Left renal pelvis (tissue), 4 donors: ENCODE measurements at regions not wholly inside any gene's neighbourhood (a gene's known extent, or its start where the extent isn't known, plus 50 kb on each side); places are given as distances from the start of the nearest gene placed in this dataset.

Experiments
- DNase-seq, 4 donors: peaks; one replicate each; pipeline ENCODE4 v3.0.0-alpha.2; 2013; ENCODE audit warnings: low read depth in 4 of 4, low spot score in 3 of 4

DNA sequence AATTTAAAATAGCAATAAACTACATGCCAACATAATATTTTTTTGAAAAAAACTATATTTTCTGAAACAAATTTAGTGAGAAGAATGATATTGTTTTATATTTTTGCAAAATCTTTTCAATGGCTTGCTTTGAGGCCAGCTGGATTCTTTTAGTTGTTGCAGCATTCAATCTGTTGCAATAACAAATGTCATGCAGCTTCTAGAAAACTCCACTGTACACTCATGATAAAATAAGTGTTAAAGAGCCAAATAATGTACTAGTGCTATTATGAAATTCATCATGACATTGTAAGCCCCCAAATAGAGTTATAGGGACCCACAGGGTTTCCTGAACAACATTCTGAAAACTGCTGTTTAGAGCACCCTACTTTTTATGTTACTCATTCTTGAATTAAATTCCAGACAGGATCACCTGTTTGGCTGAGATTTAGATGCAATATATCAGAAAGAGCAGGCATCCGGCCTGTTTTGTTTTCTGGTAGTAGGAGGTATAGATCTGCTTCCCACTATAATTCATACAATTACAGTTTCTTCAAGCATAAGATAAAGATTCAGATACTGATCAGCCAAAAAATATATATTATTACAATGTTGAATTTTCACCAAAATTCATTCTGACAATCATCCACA, 703.0 kb upstream of the ZNF385D start:
- no peak for DNase-seq

GRCh38 chr3:22469995-22470394, 719.0 kb upstream of the ZNF385D start:
- no peak for DNase-seq

DNA sequence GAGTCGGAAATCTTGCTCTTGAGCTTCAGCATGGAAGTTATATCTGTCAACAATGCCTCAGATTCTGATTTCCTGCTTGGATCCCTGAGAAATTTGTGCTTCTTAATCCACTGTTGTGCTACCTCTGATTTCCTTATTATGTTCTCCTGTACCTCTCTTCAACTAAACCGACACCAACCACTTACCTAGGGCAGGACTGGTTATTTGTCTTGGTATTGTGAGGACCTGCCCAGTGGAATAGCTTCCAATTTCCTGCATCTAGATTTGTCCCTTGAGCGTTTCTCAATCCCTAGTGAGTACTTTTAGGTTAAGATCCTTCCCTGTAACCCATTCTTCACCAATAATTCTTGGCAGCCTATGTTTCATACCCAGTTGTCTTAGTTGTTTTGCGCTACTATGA, 720.5 kb upstream of the ZNF385D start:
- no peak for DNase-seq

DNA sequence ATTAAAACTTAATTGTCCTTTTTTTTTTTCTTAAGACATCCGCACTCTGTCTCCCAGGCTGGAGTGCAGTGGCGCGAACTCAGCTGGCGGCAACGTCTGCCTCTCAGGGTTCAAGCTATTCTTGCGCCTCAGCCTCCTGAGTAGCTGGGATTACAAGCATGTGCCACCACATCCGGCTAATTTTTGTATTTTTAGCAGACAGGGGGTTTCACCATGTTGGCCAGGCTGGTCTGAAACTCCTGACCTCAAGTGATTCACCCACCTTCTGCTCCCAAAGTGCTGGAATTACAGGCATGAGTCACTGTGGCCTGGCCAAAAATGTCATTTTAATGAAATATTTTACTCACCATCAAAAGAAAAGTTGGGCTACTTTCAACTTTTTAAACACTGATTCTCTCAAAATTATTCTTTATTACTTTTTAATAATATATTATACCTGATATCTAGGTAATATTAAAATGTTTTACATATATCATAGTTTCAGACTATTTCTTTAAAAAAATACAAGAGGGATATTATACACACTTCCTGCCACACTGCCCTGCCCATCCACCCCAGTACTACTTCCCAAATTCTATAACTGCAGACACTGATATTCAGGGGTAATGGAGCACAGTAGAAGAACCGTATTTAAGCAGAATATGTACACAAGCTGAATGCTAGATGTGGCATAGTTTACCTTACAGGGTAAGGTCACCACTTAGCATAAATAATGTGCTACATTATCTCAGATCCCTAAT, 723.9 kb upstream of the ZNF385D start:
- DNase-seq: no peak

GRCh38 chr3:22475665-22476240, 724.7 kb upstream of the ZNF385D start:
- DNase-seq: no peak

DNA sequence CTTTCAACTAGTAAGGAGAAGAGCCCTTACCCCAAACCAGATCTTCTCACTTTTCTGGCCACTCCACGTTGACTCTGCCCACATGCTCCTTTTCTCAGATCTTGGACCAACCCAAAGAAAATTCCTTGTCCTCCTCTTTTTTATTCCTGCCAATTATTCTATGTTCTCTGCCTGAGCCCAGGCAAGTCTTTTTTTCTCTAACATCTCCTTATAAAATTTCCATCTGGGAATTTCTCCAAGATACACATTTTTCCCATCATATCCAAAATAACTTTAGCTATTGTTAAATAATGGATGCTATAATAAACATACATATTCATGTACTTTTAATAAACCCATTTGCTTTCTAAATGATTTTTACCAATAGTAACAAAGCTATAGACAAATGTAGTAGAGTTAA, 726.0 kb upstream of the ZNF385D start:
- DNase-seq: no peak

GRCh38 chr3:22485954-22486353, 717.2 kb upstream of the UBE2E2 start:
- DNase-seq: no peak

DNA sequence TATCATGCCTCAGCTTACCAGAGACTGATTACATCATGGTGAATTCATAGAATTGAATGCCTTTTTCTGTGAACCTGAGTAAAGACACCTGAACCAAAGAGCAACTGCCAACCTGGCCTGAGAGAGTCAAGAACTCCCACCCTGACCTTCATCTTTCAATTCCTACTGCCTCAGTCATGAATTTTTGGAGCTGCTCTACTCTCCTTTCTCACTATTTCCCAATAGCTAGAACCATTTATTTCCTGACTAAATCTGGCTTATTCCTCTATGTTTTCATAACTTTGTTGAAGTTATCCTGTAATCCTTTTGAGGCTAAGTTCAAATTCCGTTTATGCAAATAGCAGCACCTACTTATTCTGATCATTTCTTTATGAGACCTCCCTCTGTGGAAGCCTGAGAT, 712.4 kb upstream of the UBE2E2 start:
- DNase-seq: no peak

DNA sequence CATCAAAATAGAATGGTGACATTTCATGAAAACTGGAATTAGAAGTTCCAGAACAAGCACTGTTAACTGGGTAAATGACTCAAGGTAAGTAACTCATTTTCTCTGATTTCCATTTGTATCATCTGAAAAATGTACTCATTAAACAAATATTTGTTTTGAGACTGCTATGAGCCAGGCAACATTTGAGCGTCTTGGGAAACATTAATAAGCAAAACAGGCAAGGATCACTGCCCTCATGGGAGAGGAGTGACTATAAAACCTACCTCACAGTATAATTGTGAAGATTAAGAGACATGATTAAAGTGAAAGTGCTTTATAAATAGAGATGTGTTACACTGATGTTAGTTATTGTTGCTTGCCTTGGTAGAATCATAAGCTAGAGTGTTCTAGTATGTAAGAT, 711.8 kb upstream of the UBE2E2 start:
- DNase-seq: no peak

- DNase-seq: no peak
Observed at GRCh38 chr3:22492342-22492741, 710.8 kb upstream of the UBE2E2 start.

GRCh38 chr3:22495241-22495640, 707.9 kb upstream of the UBE2E2 start:
- DNase-seq: no peak

DNA sequence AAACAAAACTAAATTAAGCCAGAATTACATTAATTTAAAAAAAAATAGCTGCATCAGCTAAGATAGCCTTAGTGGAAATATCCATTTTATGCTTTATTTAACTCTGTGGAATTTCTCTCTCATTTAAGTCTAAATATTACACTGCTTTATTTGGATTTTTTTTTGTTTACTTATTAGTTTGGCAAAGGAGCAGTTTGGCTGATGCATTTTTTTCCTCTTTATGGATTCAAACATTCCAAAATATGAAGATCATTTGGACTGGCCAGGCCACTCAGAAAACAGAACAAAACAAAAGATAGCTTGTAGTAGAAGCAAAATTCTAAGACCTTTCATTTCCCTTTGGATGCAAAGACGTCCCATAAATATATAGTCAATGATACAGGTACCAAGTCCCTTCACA, 707.3 kb upstream of the UBE2E2 start:
- no peak for DNase-seq

DNA sequence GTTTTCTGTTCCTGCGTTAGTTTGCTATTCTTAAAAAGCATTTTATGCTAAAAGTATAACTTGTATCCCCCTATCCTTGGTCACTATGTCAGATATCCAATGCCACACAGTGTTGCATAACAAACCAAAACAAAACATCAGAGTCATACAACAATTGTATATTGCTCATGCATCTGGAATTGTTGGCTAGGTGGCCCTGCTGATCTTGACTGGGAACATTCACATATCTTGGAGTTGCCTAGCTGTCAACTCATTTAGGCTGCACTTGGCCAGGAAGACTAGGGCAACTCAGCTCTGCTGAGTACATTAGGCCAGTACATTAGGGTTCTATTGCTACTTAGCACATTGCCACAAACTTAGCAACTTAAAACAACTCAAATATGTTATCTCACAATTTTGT, 706.5 kb upstream of the UBE2E2 start:
- DNase-seq: no peak

- DNase-seq: no peak
Observed at GRCh38 chr3:22506871-22507270, 696.3 kb upstream of the UBE2E2 start.

DNA sequence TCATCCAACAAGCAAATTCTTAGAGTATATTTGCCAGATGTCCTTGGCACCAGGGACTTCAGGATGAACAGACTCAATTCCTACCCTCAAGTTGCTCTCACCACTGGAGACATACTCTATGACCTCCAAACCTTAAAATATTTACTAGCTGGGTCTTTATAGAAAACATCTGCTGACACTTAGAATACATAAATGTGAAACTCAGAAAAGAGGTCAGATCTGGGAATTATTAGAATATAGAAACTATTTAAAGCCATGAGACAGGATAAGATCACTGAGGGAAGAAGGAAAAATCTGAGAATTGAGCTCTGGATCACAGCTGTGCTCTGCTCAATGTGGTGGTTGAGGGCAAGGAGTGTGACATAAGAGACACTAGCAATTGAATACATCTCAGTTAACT, 695.4 kb upstream of the UBE2E2 start:
- DNase-seq: no peak

GRCh38 chr3:22523925-22524324, 679.2 kb upstream of the UBE2E2 start:
- no peak for DNase-seq

- DNase-seq: no peak
Observed at GRCh38 chr3:22526266-22526837, 676.8 kb upstream of the UBE2E2 start.

DNA sequence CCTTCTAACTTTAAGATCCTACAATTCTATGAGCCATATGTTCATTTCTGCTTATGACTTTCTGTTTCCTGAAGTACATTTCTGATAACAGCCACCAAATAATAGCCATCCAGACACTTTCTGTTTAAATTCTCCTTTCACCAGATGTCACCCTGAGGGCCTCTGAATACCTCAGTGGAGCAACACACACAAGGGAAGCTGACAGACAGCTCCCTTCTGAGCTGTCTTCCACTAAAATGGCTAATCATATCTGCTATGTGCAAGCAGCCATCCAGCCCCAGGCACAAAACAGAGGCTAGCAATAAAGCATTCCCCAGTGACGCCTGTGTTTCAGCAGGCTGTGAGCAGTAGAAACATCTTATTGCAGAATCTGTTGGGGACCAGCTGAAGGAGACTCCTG, 666.6 kb upstream of the UBE2E2 start:
- DNase-seq: no peak

- no peak for DNase-seq
Observed at GRCh38 chr3:22537560-22537959, 665.6 kb upstream of the UBE2E2 start.

DNA sequence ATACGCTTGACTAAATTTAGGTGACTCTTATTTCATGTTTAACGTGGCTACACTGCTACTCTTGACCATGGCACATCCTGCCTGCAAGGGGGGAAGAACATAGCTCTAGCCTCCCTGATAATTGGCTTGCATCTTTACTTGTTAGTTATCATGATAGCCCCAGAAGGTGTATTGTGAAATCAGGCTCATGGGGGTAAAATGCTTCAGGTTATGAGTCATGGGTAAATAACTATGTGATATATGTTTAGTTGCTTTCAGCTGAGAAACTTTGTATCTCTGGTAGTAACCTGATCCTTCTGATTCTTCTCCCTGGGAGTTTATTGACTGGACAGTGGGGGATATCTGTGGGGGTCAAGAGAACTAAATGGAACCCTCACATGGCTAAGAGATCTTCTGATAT, 660.8 kb upstream of the UBE2E2 start:
- no peak for DNase-seq

GRCh38 chr3:22555753-22556435, 647.2 kb upstream of the UBE2E2 start:
- no peak for DNase-seq
